Fibroblast of the aortic adventitia (primary cell): ENCODE measurements at regions not wholly inside any gene's neighbourhood (a gene's known extent, or its start where the extent isn't known, plus 50 kb on each side); places are given as distances from the start of the nearest gene placed in this dataset.

ENCODE experiments used
- DNase-seq: peaks from one replicate; pipeline ENCODE4 v3.0.0-alpha.2; 2010; ENCODE audit warnings: low read depth
- H3K4me3 ChIP-seq: 2 replicates; pipeline ENCODE4 v1.5.1; 2011; ENCODE audit warnings: low read depth, mild to moderate bottlenecking, control low read depth, low read length, moderate library complexity
- TF ChIP-seq, protein P1 (sequence below): IDR thresholded peaks from 2 replicates; pipeline ENCODE4 v1.5.1; 2011; ENCODE audit warnings: mild to moderate bottlenecking, low read length, control low read depth, inconsistent platforms; ENCODE audit not compliant: insufficient read depth

DNA sequence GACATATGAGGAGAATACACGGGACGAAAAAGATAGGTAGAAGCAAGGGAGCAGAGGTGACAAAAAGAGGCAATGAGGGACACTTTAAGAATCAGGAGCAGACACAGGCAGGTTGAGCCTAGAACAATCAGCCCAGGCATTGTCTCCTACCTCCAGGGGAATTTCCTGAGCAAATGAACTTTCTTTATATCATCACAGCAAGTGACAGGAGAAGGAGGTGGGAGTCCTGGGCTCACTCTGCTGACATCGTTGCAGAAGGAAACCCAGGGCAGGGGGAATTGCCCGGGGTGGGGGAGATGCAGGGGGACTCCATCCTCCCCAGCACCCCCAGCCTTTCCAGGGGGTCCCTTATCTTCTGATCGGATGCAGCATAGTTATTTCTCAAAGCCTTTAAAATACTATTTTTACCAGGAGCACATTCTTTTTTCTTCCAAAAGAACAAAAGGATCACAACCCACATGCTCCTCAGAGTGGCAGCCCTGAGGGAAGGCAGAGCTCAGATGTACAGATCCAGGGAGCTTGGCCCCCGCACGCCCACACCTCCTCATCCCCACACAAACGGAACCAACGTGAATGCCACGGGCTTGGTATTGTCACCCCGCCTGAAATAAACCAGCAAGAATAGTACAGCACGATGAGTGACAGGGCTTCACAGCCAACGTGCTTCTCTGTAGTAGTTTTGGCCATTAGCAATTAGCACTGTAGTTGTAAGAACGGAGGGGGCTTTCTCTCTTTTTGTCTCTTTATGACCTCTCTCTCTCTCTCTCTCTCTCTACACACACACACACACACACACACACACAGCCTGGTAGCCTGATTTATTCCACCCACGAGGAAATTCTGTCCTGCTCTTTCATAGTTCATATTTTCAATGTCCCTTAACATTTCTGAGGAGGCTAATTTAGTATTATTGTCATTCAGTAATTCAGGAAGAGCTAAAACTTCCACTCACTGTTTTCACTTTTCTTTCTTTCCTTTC is 169.5 kb upstream of the UBL3 start:
- DNase-seq, result no peak
- TF ChIP-seq, protein P1, sequence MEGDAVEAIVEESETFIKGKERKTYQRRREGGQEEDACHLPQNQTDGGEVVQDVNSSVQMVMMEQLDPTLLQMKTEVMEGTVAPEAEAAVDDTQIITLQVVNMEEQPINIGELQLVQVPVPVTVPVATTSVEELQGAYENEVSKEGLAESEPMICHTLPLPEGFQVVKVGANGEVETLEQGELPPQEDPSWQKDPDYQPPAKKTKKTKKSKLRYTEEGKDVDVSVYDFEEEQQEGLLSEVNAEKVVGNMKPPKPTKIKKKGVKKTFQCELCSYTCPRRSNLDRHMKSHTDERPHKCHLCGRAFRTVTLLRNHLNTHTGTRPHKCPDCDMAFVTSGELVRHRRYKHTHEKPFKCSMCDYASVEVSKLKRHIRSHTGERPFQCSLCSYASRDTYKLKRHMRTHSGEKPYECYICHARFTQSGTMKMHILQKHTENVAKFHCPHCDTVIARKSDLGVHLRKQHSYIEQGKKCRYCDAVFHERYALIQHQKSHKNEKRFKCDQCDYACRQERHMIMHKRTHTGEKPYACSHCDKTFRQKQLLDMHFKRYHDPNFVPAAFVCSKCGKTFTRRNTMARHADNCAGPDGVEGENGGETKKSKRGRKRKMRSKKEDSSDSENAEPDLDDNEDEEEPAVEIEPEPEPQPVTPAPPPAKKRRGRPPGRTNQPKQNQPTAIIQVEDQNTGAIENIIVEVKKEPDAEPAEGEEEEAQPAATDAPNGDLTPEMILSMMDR, result no peak
- no peak overlapping the region for H3K4me3 ChIP-seq

DNA sequence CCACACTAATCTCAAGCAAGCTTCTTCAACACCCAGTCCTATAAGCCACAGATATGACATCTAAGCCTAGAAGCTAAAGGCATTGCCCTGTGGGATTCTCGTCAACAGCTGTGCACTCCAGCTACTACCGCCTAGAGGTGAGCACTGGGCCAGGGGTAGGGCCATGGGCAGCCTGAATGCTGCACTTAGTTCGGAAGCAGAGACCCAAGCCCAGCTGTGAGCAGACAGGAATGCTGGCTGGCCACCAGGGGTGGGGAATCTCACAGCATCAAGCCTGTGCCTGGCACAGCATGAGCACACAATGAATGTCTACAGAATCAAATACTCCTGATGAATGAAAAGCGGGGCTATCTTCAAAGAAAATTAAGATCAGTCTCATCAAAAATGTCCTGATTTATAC is 167.5 kb upstream of the UBL3 start:
- no peak overlapping the region for H3K4me3 ChIP-seq
- TF ChIP-seq, protein P1, result no peak
- no peak for DNase-seq

DNA sequence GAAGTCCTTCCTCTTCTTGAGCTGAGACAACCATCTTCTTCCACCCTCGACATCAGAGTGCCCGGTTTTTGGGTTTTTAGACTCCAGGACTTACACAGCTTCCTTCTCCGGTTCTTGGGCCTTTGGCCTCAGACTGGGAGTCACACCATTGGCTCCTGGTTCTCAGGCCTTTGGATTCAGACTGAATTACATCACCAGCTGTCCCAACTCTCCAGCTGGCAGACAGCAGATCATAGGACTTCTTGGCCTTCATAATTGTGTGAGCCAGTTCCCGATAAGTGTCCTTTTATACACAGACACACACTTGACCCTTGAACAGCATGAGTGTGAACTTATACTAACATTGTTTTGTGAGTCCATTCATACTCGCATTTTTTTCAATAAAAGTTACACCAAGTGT is 166.0 kb upstream of the UBL3 start:
- no peak for DNase-seq
- TF ChIP-seq, protein P1, result no peak
- no peak overlapping the region for H3K4me3 ChIP-seq

DNA sequence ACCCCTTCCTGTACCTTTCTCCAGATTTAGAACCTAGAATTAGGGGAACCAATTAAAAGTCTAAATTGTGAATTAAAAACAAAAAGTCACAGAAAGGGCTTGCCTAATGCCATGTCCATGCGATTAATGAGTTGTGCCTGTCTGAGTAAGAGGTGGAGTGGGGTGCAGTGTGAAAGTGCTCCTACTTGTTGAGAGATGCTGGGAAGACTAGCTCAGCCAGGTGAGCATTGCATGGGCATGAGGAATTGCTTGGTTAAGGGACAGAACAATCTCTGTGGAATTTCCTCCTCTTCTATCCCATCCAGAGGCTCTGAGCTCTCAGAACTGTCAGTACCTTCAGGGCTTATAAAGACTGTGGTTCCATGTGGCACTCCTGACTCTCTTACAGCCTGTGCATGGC is 159.0 kb upstream of the UBL3 start:
- TF ChIP-seq, protein P1, result no peak

DNA sequence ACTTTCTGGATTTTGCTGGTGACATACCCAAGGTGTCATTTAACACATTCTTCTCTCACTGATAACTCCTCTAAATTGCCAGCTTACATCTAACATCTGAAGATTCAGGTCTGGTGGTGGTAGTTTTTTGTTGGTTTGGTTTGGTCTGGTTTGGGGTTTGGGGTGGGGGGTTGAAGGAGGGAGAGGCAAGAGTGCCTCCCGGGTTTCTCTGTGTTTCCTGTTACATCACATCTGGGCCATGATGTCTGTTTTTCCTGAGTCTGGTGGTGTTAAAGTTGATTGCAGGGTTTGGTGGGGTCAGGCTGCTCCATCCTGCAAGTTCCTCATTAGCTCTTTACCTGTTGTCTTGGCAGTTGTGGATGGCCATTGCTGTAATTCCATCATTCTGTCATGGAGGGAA is 155.8 kb upstream of the UBL3 start:
- DNase-seq, result no peak
- no peak overlapping the region for H3K4me3 ChIP-seq
- TF ChIP-seq, protein P1, result no peak

More for the DNA sequence above, 159.0 kb upstream of the UBL3 start:
- no peak for DNase-seq
- H3K4me3 ChIP-seq, result no peak overlapping the region

DNA sequence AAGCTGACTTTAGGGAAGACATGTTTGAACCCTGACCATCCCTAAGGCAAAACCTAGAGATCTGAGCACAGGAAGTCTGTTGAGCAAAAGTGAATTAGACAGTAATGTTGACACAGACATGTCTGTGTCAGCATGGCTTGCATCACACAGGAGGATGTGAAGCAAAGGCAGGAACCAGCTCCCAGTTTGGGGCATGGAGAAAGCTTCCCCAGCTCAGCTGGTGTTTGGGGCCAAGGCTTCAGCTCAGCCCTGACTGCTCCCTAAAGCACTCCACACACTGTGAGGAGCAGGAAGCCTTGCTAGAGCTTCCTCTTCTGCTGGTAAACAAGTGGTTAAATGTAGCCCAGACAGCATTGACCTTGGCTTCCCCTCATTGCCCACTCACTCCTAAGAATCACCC is 153.8 kb upstream of the UBL3 start:
- TF ChIP-seq, protein P1, result no peak
- H3K4me3 ChIP-seq, result no peak overlapping the region
- DNase-seq, result no peak

DNA sequence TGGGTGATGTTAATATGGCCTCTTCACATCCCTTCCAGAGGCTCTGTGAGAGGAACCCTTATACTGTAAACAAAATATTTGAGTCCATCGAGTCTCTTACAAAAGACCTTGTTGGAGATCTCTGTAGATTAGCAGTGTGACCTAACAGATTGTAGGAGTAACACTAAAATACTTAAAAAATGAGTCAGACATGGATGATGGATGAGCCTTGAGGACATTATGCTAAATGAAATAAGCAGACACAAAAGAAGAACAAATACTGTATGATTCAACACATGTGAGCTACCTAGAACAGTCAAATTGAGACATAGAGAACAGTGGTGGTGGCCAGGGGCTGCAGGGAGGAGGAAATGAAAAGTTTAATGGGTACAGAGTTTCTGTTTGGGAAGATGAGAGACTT is 152.2 kb upstream of the UBL3 start:
- TF ChIP-seq, protein P1, result no peak
- peak; percentile 89 for DNase-seq
- H3K4me3 ChIP-seq, result no peak overlapping the region
